Caki2 (cell line): ENCODE measurements at regions not wholly inside any gene's neighbourhood (a gene's known extent, or its start where the extent isn't known, plus 50 kb on each side); places are given as distances from the start of the nearest gene placed in this dataset.
"Not testable (repeated sequence)": the region's sequence is repeated elsewhere in the genome, so short reads cannot be mapped to it uniquely, and the experiment has no call there.

Experiments
- DNase-seq: peaks from one replicate; pipeline ENCODE4 v3.0.0-alpha.2; 2015; ENCODE audit warnings: low read depth
- in situ Hi-C: cut with HindIII; loops from 2 replicates; pipeline ENCODE4 v1.10.0; 2016; ENCODE audit warnings: low sequenced_read_pairs, low pct_unique_long_range_greater_than_20kb, mixed read lengths

DNA sequence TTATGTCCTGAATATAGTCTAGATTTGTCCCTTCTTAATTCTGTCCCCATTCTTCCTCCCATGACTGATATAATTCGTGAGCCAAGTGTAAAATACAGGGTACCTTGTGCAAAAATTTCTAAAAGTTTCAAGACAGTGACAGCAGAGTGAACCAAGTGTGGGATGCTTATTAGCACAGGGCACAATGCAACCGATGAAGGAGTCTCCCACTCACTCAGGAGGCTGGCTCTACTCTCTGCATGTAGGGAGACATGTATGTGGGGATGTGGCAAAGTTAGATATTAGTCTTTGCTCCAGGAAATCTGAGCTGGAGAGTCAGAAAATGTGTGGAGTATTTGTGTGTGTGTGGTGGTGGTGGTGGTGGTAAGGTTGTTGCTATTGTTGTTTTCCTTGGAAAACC is 305.9 kb downstream of the CHL1 start:
- in situ Hi-C loops, result no loop called here

DNA sequence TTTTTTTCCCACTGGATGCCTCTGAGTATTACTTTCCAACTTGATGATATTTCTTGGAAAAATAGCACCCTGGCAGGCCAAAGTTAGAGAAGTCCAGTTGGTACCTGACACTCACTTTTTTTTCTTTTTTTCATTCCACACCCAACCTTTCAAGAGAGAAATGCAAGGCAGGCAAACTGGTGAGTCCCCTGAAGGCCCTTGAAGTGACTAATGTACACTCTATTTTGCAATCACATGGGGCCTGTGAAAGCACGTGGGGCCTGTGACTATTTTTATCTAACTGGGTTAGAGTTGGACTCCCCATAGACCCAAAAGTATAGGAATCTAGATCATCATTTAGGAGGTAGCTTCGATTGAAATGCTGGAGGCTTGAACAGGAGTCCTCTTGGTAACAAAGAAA is 316.7 kb downstream of the CHL1 start:
- no peak for DNase-seq
- in situ Hi-C loops, result no loop called here

More for the DNA sequence above, 305.9 kb downstream of the CHL1 start:
- DNase-seq, result no peak

DNA sequence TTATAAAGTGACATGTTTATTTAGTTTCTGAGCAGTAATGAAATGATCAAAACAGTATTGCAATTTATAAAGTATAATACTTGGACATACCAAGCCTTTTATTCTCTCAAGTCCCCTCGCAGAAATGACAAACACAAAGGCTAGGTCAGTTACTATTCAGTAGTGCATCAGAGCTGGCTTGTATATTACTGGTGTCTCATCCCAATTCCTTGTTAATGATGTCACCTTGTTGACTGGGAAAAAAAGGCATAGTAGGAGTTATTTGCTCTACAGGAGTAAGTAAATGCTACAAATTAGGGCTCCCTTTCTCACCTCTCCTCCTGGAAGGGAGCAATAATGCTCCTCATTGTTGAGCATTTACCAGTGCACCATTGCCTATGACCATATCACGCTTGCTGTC is 317.6 kb downstream of the CHL1 start:
- in situ Hi-C loops, result no loop called here
- no peak for DNase-seq

DNA sequence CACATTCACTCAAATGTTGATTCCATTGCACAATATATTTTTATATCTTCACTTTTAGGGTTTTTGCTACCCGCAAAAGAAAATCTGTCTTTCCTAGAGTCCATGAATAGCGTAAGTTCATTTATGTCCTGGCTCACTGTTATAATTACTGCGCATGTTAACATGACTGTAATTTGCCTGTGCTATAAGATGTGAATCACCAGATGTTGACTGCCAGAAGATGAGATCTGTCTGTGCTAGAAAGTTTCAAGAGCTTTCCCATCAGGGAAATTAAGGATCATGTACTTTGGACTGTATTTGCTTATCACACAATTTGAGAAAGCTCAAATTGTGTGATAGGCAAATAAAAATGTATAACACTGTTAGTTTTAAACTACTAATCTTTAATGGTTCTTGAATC is 322.5 kb downstream of the CHL1 start:
- in situ Hi-C loops, result no loop called here
- no peak for DNase-seq

DNA sequence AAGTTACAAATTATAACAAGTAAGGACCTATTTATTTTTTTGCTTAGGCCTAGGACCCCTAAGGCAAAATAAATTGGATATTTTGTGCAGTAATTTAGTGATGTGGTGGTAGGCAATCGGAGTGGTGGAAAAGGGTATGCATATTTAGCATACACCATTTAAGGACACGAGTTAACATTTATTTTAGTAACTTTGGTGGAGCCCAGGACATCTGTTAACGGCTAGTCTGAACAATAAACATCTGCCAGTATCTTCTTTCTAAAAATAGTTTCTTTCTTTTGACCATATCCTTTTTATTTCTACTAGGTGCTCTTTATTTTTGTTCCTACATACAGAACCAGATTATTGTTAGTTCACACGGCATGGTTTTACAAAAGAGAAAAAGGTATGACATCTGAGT is 326.3 kb downstream of the CHL1 start:
- DNase-seq, result no peak
- in situ Hi-C loops, result no loop called here

DNA sequence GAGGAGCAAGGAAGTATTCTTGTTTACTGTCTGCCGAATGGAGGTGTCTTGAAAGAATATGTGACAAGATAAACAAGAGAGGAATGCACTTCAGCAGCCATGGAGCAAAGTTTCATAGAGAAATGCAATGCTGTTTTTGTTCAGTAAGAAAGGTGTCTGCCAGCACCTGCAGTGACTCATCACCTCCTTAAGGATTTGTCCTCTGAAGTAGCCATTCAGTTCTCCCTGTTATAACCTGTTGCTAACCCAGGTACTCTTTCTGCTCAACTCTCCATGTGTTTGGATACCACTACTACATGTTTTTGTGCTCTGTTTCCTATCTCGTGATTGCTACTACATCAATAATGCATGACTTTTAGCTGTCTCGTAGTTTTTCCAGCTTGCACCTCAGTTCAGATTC is 328.9 kb downstream of the CHL1 start:
- DNase-seq, result no peak
- in situ Hi-C loops, result no loop called here

DNA sequence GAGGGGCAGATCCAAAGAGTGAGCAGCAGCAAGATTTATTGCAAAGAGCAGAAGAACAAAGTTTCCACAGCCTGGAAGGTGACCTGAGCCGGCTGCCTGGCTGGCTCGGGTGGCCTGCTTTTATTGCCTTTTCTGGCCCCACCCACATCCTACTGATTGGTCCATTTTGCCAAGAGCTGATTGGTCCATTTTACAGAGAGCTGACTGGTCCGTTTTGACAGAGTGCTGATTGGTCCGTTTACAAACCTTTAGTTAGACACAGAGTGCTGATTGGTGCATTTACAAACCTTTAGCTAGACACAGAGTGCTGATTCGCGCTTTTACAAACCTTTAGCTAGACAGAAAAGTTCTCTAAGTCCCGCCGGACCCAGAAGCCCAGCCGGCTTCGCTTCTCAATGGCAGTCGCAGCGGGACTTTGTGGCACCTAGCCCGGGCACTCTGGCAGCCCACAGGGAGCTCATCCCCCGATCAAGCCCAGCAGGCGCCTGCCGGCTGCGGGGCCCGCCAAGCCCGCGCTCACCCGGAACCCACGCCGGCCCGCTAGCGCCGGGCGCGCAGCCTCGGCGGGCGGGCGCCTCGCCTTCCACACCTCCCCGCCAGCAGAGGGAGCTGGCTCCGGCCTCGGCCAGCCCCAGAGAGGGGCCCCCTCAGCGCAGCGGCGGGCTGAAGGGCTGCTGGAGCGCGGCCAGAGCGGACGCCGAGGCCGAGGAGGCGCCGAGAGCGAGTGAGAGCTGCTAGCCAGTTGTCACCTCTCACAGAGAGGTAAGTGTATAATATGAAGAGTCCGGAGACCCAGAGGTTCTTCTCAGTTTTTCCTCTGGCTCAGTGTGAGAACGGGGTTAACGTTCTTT is 339.2 kb downstream of the CHL1 start:
- in situ Hi-C loops, result no loop called here
- no peak for DNase-seq

DNA sequence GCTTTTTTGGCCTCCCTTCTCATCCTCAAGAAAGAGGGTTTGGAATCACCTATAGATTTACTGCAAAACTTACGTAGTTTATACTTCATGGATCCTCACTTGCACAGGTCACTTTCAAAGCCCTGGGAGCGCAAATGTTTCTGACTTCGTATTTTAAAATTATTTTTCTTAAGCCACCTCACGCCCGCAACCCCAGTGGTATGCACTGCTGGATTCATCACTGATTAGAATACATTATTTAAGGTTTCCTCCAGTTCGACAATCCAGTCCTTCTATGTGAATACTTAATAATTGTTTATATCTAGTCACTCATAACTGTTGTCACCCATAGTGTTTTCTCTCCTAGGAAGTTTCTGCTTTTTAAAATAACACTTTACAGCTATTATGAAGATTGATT is 339.9 kb downstream of the CHL1 start:
- no peak for DNase-seq
- in situ Hi-C loops, result no loop called here

DNA sequence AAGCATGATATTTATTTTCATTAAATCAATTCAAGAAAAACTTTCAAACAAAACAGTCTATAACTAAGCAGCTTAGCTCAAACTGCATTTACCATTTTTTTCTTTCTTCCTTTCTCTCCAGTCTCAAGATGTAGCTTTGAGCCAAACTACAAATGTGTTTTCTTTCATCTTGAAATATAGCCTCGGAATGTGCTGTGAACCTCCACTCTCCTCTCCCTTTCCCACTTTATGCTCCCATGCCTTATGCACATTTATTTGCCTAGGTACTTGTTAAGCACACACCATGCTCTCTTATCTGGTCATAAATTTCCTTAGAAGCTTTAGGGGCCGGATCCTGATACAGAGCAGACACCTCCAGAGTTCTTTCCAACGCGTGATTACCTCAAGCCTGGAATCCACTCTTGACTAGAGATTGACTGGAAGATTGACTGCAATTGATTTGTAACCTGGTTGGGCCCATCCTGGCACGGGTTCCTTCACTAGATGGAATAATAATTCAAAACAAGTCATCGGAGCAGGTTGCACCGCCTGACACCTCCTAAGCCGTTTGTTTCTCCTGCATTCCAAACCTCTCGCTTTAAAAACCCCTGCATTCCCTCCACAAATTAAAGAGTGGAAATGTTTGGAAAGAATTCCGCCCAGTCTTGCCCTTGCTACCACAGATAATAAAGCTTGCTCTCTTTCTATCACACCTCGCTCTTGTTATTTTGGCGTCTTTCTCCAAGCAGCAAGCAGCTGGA is 344.7 kb downstream of the CHL1 start:
- DNase-seq, result no peak
- in situ Hi-C loops, result no loop called here

DNA sequence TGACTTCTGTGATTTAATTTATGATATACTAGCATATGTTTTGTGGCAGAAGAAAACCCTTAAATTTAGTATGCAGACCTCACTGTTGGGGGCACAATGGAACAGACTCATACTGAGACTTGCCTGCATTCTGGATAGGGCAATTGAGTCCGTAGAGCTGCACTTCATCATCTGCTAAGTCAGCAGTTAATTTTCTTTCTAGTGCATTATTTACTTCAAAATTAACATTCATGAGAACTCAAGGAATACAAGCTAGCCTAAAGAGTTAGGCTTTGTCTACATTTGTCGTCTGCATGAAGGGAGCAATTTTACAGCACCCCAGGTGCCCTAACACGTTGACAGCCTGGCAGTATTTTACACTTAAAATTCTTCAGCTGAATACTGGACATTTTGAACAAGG is 345.5 kb downstream of the CHL1 start:
- in situ Hi-C loops, result no loop called here
- no peak for DNase-seq

DNA sequence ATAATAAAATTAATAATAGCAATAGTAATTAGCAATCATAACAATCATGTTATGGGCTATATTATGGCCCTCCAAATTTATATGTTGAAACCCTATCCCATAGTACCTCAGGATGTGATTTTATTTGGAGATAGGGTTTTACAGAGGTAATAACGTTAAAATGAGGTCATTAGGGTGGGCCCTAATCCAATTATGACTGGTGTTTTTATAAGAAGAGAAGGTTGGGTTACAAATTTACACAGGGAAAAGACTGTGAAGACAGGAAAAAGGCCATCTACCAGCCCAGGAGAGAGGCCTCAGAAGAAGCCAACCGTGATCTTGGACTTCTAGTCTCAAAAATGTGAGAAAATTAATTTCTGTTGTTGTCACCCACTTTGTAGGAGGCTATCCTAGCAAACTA is 353.1 kb downstream of the CHL1 start:
- in situ Hi-C loops, result no loop called here
- DNase-seq, result no peak

DNA sequence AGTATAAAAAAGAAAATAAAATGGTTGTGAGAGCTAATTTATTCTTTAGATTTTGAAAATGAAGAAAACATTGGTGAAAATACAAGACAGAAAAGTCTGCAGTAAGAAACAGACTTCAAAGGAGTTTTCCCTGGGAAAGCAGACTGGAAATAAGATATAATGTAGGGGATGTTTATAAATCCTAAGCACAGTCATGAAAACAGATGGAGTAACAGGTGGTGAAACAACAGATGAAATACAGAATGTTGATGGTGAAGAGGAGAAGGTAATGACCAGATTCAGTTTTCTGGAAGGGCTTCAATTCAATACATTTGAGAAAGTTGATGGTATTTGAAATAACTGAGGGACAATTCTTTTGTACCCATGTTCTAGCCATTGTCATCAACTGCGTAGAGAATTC is 353.9 kb downstream of the CHL1 start:
- in situ Hi-C loops, result no loop called here
- DNase-seq, result no peak

DNA sequence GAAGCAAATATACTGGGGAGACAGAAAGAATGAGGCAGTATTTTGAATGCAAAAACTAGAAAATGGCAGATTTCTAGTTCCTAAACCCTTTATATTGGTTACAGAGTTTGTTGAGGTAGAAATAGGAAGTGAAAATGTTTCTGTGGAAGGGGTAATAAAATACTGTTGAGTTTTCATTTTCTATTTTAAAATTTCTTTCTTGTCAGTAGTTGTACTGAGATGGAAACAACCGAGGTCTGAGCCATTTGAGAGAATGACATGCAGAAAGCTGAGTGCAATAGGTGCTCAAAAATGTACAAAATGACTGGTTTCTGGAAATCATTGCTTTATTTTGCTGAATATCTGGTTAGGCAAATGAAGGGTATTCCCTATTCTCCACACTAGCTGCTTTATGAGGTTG is 361.4 kb downstream of the CHL1 start:
- DNase-seq, result no peak
- in situ Hi-C loops, result no loop called here

DNA sequence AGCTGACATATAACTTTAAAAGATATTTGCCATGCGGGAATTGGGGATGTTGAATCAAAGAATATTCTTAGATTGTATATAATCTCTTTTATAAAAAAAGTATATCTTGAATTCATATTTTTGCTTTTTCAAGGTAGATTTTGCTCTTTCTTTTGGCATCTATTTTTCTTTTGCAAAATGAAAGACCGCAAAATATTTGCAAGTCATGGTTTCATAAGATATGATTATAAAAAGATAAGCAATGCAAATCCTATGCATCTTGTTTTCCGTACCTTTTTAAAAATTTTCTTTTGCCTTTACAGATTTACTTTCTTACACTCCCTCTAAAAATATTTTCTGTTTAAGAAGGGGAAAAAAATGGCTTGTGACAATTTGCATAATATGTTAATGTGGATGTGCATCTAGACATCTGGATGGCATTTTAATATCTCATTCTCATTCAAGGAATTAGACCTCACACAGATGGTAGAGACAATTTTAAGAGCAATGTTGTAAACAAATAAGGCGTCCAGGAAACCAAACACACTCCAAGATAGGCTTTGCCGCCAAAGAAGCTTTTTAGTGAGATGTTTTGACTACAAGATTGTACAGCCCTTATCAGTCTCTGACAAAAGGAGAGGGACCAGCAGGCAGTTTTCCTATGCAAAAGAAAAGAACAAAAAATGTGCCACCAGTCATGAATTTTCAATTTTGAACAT is 371.1 kb downstream of the CHL1 start:
- in situ Hi-C loops, result no loop called here
- DNase-seq, result no peak

DNA sequence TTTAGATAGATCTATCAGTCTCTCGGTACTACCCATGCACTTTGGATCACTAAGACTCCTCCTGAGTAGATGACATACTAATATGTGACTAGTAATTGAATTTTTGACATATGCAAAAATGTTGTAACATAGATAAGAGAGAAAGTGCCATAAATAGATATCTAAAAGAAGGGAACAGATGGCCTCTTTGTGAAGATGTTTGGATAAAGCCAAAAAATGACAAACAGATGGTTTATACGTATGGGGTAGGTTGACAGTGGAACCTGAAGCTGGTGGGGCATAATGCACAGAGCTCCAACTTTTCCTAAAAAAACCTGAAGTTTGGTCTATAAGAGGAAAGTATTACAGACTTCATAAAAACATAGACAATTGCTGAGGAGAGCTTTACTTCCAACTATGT is 383.0 kb downstream of the CHL1 start:
- DNase-seq, in situ Hi-C loops: not testable (repeated sequence)

DNA sequence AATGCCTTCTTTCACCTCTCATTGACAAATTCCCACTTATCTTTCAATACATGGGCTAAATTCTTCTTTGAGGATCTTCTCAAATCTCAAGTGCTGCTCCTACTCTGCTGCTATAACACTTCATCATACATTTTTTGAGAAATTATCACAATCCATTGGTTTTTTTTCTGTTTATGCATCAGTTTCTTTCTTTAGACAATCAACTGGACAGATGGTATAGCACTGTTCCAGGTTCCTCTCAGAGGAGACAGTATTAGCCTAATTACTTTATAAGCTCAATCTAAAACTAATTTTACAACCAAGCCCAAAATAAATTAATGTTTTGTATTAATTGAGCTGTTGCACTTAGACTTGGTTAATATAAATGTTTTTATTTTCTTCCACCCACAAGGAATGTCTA is 392.5 kb downstream of the CHL1 start:
- in situ Hi-C loops, DNase-seq: not testable (repeated sequence)

DNA sequence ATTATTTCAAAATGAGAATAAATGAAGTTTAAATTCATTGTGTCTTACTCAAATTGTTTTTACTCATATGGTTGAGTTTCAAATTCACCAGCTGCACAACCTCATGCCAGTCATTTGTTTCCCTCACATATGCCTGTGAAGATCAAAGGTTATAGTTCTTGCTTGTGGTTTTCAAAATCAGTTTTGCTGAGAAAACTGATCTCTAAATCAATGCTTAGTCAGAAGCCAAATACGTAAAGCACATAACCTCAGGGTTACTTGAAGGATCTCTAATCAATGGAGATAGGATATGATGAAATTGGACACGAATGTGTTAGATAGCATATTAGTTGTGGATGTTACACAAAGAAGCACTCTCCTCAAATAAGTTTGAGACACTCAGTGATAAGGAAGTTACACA is 400.7 kb downstream of the CHL1 start:
- DNase-seq, in situ Hi-C loops: not testable (repeated sequence)

DNA sequence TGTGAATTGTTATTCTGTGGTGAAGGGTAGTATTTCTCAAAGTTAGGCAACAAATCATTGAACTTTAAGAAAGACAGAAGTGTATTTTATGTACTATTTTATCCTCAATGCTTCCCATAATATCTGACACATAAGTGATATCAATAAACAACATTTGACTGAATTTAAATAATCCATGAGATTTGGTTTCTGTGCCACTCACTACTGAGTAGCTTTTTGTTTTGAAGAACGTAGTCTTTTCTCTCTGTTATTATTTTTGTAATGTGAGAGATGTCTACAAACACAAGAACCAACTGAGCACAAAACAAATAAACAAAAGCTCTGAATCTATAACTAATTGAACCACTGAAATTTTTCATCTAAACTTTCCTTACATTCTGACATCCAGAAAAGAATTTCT is 401.2 kb downstream of the CHL1 start:
- DNase-seq, result not testable (repeated sequence)

DNA sequence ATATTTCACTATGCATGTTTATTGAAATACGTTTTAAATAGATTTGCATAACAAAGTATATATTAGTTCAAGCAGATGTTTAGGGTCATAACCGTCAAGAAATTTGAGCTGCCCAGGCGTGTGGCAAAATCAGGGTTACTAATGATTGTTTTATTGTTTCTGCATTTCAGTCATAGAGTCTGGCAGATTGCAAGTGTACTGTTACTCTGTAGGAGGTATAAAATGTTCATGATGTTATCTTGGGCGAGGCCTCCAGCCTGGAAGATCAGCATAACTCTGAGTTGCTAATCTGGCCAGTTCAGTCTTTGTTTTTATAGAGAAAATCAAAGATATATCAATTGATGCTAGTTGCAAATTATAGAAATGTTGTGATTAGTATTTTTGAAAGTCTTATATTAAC is 410.9 kb downstream of the CHL1 start:
- in situ Hi-C loops, DNase-seq: not testable (repeated sequence)

More for the DNA sequence above, 401.2 kb downstream of the CHL1 start:
- in situ Hi-C loops, result not testable (repeated sequence)
